Fibroblast of villous mesenchyme (primary cell): ENCODE measurements at regions not wholly inside any gene's neighbourhood (a gene's known extent, or its start where the extent isn't known, plus 50 kb on each side); places are given as distances from the start of the nearest gene placed in this dataset.

Experiments
- DNase-seq: peaks from one replicate; pipeline ENCODE4 v3.0.0-alpha.2; 2010; ENCODE audit warnings: low read depth
- H3K4me3 ChIP-seq: 2 replicates; pipeline ENCODE4 v1.5.1; 2011; ENCODE audit warnings: low read depth, mild to moderate bottlenecking, low read length
- TF ChIP-seq, protein P1 (sequence below): IDR thresholded peaks from 2 replicates; pipeline ENCODE4 v1.5.1; 2012; ENCODE audit warnings: low read depth, mild to moderate bottlenecking, low read length; ENCODE audit not compliant: insufficient read depth

- TF ChIP-seq, protein P1, sequence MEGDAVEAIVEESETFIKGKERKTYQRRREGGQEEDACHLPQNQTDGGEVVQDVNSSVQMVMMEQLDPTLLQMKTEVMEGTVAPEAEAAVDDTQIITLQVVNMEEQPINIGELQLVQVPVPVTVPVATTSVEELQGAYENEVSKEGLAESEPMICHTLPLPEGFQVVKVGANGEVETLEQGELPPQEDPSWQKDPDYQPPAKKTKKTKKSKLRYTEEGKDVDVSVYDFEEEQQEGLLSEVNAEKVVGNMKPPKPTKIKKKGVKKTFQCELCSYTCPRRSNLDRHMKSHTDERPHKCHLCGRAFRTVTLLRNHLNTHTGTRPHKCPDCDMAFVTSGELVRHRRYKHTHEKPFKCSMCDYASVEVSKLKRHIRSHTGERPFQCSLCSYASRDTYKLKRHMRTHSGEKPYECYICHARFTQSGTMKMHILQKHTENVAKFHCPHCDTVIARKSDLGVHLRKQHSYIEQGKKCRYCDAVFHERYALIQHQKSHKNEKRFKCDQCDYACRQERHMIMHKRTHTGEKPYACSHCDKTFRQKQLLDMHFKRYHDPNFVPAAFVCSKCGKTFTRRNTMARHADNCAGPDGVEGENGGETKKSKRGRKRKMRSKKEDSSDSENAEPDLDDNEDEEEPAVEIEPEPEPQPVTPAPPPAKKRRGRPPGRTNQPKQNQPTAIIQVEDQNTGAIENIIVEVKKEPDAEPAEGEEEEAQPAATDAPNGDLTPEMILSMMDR: no peak
- no peak for DNase-seq
- no peak overlapping the region for H3K4me3 ChIP-seq
Observed at GRCh38 chr21:45351526-45352275, 53.3 kb upstream of the COL18A1 start.

DNA sequence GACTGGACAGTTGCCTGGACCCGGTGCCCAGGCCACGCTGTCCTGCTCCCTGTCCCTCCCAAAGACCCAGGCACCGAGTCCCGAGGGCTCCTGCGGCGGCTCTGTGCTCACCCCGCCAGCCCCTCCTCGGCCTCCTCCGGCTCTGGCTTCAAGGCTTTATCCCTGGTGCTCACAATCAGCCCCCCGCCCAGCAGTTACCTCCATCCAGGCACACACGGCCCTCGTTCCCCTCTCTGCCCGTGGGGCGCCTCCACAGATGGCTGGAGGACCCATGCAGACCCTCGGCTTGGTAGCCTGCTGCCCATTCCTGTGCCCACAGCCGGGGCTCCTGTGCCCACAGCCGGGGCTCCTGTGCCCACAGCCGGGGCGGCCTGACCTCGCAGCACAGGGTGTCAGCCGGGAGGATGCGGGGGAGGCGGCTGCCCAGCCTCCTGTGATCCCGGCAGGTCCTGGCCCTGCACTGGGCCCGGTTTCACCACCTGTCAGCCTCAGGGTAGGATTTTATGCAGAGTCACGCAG is 52.3 kb upstream of the COL18A1 start:
- H3K4me3 ChIP-seq: no peak overlapping the region
- no peak for DNase-seq
- TF ChIP-seq, protein P1: no peak

DNA sequence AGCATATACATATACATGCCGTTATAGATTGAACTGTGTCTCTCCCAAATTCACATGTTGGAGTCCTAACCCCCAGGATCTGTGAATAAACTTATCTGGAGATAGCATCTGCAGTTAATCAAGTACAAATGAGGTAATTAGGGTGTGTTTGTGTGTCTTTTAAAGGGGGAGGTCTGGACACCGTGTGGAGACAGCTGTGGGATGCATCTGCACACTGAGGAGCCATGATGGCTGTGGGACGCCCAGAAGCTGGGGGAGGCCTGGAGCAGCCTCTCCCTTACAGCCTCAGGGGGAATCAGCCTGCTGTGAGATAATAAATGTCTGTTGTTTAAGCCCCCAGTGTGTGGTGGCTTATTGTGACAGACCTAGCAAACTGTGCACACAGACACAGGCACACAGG is 51.8 kb upstream of the COL18A1 start:
- H3K4me3 ChIP-seq: no peak overlapping the region
- TF ChIP-seq, protein P1: no peak
- DNase-seq: peak; percentile 61

DNA sequence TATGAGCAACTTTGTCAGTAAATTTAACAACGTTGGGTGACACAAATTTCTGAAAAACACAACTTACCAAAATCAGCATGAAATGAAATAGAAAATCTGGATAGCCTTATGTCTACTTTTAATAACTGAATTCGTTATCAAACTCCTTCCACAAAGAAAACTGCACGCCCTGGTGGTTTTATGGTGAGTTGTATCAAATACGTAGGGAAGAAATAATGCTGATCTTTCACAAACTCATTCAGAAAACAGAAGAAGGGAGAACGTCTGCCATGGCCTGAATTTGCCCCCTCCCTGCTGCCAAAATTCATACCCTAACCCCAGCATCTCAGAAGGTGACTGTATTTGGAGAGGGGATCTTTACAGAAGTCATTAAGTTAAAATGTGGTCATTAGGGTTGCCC is 50.0 kb upstream of the COL18A1 start:
- H3K4me3 ChIP-seq: no peak overlapping the region
- no peak for DNase-seq
- TF ChIP-seq, protein P1: no peak
